HG03039 (cell line): ENCODE measurements at regions not wholly inside any gene's neighbourhood (a gene's known extent, or its start where the extent isn't known, plus 50 kb on each side); places are given as distances from the start of the nearest gene placed in this dataset.
"Not testable (repeated sequence)": the region's sequence is repeated elsewhere in the genome, so short reads cannot be mapped to it uniquely, and the experiment has no call there.

Source experiments
- ATAC-seq: cut with Tn5 transposase; IDR thresholded peaks from one replicate; pipeline ENCODE4 v1.9.1; 2021; ENCODE audit warnings: mild to moderate bottlenecking, moderate library complexity; ENCODE audit not compliant: unreplicated experiment

DNA sequence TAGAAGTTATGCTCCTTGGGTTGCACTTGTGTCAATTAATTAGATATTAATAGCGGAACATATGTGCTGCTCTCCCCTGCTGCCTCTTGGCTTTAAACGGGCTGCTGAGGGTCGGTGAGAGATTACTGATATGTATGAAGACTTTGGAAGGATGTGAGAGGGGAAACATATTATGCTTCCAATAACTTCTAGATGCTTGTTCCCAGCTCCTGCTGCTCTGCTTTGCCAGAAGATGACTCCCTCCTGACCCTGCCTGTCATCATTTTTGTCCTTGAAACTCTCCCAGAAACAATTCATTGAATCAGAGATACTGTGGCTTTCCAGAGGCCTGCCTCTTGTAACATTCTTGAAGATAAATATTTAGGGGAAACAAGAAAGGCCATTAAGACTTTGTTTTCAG, 300.1 kb upstream of the STXBP6 start:
- ATAC-seq, result no peak

DNA sequence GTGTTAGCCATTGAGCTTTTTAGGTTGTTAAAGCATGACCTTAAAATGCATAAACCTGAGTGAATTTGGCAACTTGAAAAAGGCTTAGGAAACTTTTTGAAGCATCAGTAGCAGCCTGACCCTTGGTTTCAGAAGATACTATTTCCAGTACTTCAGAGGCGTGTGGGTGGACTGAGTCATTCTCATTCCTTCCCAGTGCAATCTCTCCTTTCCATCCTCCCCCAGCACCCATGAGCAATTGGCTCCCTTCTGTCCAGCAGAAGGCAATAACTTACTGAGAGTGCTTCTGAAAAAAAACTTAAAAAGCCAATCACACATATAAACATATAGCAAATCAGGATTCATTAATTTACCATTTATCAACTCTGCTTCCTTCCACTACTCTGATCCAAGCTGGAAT, 299.3 kb upstream of the STXBP6 start:
- ATAC-seq, result no peak

DNA sequence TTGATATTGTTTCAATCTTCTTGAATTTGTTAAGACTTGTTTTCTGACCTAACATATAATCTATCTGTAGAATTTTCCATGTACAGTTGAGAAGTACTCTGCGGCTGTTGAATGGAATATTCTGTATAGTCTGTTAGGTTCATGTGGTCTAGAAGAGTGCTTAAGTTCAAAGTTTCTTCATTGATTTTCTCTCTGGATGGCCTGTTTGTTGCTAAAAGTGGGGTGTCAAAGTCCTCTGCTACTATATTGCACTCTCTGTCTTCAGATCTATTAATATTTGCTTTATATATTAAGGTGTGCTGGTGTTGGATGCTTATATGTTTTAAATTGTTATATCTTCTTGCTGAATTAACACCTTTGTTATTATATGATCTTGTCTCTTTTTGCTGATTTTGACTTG, 290.9 kb upstream of the STXBP6 start:
- ATAC-seq, result no peak

DNA sequence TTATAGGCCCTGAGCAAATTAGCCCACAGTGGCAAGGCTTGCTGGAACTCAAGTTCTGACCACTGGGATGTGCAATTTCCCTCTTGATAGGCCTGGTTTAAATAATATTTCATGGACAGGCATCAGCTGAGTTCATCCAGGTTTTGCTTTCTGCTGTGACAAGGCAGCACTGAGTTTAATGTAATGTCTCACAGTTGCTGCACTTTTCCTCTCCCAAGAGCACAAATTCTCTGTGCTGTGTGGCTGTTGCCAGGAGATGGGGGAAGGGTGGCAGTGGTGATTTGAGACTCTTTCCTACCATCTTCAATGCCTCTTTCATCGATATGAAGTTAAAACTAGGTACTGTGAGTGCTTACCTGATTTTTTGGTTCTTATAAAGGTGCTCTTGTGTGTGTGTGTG, 272.8 kb upstream of the STXBP6 start:
- ATAC-seq, result no peak

DNA sequence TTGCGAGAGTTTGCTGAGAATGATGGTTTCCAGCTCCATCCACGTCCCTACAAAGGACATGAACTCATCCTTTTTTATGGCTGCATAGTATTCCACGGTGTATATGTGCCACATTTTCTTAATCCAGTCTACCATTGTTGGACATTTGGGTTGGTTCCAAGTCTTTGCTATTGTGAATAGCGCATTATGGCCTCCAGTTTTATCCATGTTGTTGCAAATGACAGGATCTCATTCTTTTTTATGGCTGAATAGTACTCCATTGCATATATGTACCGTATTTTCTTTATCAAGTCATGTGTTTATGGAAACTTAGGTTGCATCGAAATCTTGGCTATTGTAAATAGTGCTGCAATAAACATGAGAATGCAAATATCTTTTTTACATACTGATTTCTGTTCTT, 266.1 kb upstream of the STXBP6 start:
- ATAC-seq, result not testable (repeated sequence)

DNA sequence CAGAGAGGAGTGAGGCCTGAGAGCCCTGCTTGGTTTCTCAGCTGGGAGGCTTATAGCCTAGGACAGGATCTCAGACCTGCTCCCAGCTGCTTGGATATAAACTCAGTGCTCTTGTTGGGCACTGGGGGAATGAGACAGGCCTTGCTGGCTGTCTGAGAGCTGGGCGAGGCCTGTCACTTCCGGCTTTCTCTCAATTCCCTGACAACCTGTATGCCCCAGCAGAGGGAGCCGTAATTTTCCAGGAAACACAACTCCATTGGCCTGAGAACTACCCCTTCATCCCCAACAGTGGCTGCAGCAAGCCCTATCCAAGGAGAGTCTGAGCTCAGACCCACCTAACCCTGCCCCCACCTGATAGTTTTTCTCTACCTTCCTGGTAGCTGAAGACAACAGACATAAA, 258.3 kb upstream of the STXBP6 start:
- ATAC-seq, result no peak

DNA sequence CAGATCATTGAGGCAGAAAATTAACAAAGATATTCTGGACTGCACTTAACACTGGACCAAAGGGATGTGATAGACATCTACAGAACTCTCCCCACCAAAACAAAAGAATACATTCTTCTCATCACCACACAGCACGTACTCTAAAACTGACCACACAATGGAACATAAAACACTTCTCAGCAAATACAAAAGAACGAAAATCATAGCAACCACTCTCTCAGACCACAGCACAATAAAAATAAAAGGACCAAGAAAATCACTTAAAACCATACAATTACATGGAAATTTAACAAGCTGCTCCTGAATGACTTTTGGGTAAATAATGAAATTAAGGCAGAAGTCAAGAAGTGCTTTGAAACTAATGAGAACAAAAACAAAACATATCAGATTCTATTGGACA, 254.0 kb upstream of the STXBP6 start:
- no peak for ATAC-seq

DNA sequence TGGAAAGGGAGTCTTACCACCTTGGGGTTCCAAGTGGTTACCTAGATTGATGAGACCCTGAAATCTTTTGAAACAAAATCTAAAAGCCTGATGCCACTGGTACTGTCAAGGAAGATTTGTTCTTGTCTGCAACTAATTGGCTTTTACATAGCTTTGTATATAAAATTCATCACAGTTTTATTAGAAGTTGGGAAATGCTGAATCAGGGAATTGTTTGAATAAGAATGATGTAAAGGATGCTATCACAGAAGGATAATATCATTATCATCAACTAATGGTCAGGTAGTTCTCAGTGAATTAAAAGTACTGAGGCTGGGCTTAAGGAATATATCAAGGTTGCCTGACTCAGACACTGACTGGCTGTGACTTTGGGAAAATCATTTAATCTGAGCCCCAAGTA, 248.3 kb upstream of the STXBP6 start:
- no peak for ATAC-seq

DNA sequence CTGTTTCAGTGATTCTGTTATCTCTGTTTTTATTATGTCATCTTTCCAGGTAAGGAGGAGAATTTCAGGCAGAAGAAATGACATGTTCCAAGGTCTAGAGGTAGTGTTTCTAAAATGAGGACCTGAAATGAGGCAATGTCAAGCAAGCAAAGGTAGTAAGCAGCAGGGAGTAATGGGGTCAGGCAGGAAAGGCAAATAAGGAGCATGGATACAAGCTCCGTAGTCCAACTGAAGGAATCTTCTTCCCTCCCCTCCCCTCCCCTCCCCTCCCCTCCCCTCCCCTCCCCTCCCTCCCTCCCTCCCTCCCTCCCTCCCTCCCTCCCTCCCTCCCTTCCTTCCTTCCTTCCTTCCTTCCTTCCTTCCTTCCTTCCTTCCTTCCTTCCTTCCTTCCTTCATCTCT, 240.2 kb upstream of the STXBP6 start:
- not testable (repeated sequence) for ATAC-seq

DNA sequence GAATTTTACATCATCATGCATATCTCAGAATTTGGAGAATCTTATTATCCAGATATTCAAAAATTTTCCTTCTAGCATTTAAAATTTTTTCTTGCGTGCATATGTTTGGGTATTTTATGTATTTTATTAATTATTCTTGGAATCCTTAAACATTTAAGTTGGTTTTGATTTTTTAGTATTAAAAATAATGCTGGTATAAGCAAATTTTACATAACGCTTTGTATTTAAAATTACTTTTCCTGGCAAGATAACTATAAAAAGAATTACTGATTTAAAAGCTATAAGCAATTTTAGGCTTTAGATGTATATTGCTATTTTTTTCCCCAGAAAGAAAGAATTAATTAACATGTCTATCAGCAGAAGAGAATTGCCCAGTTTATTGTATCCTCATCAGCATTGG, 224.6 kb upstream of the STXBP6 start:
- ATAC-seq, result no peak

DNA sequence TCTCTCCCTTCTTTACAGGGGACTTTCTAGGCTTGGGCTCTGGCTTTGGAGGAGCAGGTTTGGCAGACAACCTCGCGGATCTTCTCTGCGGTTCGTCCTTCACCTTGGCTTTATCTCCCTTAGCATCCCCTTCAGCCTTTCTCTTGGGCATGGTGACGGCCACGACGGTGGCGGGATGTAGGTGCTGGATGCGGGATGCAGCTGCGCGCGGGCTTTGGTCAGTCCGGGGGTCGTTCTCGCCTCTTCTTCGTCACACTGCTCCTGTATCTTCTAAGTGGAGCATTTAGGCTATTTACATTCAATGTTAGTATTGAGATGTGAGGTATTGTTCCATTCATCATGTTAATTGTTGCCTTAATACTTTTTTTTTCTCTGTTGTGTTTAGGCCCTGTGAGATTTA, 217.2 kb upstream of the STXBP6 start:
- ATAC-seq, result no peak

DNA sequence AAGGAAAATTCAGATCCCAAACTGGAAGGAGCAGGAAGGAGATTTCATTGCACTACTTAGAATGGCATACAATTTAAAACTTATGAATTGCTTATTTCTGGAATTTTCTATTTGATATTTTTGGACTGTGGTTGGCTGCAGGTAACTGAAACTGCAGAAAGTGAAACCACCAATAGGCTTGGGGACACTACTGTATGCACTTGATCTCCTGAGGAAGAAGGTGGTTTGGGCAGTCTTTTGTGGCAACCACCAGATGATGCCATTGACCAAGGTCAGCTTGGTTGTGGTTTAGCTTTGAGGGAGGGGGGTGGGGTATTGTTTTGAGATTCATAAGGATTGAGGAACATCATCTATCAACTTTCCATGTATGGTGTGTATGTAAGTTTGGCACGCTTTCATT, 209.5 kb upstream of the STXBP6 start:
- ATAC-seq, result no peak

DNA sequence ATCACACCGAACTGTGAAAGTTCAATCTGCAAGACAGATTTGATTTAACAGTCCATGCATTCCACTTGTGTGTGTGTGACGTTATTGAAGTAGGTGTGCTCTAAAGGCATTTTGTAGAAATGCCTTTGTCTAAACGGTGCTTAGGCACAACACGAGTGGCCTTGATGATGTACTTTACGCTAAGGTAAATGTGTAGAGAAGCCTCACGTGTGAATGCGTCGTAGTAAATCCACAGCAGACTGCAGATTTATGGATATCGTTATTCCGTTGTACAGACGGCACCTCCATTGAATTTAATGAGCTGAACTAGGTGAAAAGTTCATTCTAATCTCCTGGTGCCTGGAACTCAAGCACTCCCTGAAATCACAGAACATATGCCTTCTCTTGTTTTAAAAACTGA, 202.8 kb upstream of the STXBP6 start:
- ATAC-seq, result no peak

DNA sequence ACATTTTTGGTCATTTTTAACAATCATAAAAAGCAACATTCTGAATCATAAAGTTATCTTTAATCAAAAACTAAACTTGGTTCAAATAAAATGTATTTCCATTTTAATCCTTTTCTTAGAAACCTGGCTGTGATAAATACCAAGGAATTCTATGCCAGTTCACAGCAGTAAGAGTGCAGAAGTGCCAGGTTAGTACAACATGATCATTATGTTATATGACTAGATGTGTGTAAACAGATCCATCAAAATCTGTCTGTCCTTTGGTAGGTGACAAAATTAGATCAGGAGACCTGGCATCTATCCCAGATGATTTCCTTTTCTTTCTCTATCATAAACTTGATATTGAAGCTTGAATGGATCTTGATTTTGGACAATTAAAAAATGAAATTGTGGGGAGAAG, 200.6 kb upstream of the STXBP6 start:
- ATAC-seq, result no peak

DNA sequence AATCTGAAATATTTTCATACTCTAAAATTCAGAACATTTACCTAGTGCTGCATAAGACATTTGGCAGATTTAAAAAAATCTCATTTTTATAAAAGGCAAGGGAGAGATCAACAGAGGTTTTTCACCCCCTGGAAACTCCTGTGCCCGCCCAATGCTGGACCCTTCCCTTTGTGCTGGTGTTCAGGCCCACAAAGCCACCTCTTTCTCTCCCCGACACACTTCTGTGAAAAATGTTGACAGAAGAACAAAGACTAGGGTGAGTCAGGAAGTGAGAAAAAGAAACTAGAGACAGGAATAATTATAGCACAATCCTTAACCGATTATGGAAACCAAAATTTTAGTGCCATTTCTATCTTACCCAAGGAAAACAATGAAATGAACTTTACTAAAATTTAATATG, 197.7 kb upstream of the STXBP6 start:
- ATAC-seq, result no peak

DNA sequence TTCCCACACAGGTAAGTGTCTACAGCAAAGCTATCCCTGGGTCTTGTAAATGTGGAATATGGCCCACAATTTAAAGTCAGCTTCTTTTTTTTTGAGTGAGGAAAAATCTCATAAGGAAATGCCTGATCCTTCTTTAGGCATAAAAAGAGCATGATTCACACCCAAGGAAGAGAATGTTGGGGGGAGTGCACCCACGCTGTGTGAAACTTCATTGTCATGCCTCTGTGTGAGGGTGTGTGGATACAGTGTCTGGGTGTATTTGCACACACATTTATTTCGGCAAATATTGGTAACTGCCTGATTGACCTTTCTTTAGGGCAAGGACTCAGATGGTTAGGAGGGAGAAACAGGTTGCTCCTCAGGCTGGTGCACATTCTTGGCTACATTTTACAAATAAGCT, 196.8 kb upstream of the STXBP6 start:
- no peak for ATAC-seq

DNA sequence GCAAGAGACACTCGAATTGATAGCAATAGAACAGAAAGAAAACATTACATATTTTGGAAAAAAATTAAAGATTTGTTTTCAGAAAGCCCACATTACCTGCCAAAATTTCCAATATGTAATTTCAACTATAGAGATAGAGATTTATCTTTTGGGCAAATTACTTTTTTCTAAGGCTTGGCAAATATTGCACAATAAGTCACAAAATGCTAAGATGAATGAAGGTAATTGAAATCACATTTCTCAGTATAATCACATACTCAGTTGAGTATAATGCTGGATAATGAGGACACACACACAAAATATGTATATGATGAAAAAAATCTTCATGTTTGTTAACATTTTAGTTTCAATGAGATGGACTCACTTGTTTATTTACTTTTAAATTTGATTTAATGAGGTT, 189.2 kb upstream of the STXBP6 start:
- no peak for ATAC-seq

DNA sequence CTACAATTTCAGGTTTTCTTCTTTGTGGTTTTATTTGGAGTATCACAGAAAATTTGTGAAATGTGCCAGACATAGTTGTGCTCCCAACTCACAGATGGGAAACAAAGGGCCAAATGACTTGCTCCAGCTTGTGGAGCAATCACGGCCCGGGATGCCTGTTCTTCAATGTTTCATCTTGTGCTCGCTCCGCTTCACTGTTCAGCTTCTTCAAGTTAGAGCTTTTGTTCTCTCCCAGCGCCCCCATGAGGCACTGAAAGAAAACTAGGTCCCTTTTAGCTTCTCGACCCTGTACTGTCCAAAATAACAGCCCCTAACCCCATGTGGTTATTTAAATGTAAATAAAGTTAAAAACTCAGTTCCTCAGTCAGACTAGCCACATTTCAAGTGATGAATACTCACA, 187.9 kb upstream of the STXBP6 start:
- ATAC-seq, result no peak

DNA sequence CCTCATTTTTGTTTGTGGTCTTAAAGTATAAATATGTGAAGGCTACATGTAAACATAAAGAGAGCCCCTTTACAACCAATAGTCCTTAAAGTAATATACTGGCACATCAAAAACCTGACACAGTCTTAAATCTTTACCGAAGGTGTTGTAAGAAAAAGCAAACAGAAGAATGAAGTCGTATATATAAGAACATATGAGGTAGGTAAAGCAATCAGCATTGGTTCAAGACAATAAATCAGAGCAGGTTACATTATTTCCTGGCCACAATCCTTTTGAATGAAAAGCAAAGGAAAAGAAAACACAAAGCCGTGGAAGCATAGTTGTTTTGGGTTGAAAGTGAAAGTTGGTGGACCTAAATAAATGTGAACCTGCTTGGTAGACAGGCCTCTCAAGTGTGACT, 183.7 kb upstream of the STXBP6 start:
- ATAC-seq, result no peak

DNA sequence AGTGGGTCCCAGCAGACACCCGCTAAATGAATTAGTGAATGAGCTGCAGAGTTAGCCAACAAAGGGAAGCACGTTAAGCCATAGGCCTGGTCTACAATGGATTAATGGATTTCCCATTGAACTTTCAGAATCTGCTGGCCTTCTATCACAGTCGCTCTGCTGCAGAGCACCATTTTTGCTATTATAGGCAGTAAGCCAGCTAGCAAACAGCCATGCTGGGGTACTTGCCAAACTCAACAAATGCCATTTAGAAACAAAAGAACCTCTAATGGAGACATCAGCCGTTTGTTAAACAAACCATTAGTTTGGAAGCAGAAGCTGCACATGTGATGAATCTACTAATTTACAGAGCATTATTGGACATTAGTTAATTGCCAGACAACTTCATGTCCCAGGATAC, 181.1 kb upstream of the STXBP6 start:
- no peak for ATAC-seq

DNA sequence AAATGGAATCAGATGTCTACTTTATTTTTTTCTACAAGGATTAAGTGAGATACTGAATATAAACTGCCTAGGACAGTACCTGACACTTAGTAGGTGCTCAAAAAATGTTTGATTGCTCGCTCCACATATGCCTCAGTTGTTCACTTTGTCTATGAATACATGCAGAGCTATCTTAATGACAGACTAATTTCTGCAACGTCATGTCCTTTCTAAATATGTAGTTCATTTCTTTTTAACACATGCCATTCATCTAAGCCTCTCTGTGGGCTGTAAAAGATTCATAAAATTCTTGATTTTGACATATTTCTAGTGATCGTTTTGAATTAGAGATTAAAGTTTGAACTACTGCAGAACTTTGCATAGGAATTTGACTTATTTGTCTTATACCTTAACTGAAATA, 176.3 kb upstream of the STXBP6 start:
- ATAC-seq, result no peak

DNA sequence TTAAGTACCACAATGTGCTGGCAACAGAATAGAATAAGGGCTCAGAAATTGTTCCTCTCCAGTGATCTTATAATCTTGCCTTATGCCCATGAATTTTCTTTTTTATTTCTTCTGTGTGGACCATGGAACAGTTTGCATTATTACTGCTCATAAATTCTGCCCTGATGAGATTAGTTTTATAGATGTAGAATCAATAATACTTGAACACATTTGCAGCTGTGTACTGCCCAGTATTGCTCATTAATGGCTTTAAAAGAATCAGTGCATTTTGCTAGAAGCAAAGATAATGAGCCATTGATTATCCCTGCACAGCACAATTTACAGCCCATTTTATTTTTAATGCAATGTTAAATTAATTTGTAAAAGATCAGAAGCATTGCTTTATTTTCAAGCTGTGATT, 172.3 kb upstream of the STXBP6 start:
- ATAC-seq, result no peak

DNA sequence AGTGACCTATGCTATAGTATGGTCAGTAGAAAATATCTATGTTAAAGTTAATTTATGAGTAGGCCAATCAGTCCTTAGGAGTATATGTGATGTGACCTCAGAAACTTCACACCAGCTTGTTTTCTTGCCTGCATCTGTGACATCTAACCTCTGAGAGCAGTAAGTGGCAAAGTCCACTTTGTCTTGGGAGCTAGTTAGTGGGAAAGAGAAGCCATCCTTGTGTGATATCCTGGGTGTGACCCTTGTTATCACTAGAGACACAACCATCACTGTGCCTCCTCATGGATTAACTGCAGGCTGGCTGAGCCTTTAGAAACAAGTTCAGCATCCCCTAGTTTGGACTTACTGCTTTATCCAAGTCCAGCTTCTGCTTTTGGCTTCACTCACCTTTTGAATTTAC, 170.6 kb upstream of the STXBP6 start:
- ATAC-seq, result no peak

DNA sequence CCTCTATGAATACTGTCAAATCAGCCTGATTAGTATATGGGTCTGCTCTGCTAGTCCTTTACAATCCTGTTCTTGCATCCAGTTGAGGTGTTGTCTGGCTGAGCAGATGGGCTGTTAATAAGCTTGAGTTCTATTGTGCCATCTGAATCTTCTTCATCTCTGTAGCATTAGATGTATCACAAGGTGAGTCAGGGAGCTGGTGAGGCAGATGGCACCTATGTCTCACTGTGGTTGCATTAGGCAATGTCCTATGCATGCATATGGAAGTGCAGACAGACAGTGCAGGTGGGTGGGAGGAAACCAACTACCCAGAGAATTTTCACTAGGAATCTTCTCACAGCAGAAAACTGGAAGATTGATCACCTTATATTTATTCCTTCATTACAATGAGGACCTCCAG, 165.7 kb upstream of the STXBP6 start:
- ATAC-seq, result no peak
